Epidermal melanocyte (primary cell): ENCODE measurements at regions not wholly inside any gene's neighbourhood (a gene's known extent, or its start where the extent isn't known, plus 50 kb on each side); places are given as distances from the start of the nearest gene placed in this dataset.
"Not testable (repeated sequence)": the region's sequence is repeated elsewhere in the genome, so short reads cannot be mapped to it uniquely, and the experiment has no call there.

ENCODE experiments used
- DNase-seq: peaks from one replicate; pipeline ENCODE4 v3.0.0; 2011; ENCODE audit warnings: low spot score; ENCODE audit not compliant: insufficient read length

- DNase-seq: no peak
These were observed 104.9 kb downstream of the CDC7 start for GRCh38 chr1:91605566-91605965.

GRCh38 chr1:91606546-91607078, 106.0 kb downstream of the CDC7 start:
- no peak for DNase-seq

GRCh38 chr1:91607686-91608085, 107.0 kb downstream of the CDC7 start:
- not testable (repeated sequence) for DNase-seq

- DNase-seq: no peak
These were observed 108.2 kb downstream of the CDC7 start for GRCh38 chr1:91608876-91609275.

- DNase-seq: no peak
These were observed 108.9 kb downstream of the CDC7 start for GRCh38 chr1:91609551-91609950.

- DNase-seq: no peak
These were observed 109.5 kb downstream of the CDC7 start for GRCh38 chr1:91610102-91610501.

GRCh38 chr1:91610789-91611188, 110.1 kb downstream of the CDC7 start:
- no peak for DNase-seq

GRCh38 chr1:91611483-91611917, 110.8 kb downstream of the CDC7 start:
- DNase-seq: no peak

GRCh38 chr1:91613595-91613994, 112.9 kb downstream of the CDC7 start:
- no peak for DNase-seq

- DNase-seq: no peak
These were observed 116.1 kb downstream of the CDC7 start for GRCh38 chr1:91616712-91617111.

- no peak for DNase-seq
These were observed 116.7 kb downstream of the CDC7 start for GRCh38 chr1:91617285-91617765.

GRCh38 chr1:91619881-91620280, 119.2 kb downstream of the CDC7 start:
- DNase-seq: no peak

GRCh38 chr1:91621360-91621759, 120.7 kb downstream of the CDC7 start:
- DNase-seq: no peak

- DNase-seq: no peak
These were observed 121.3 kb downstream of the CDC7 start for GRCh38 chr1:91621907-91622306.

- no peak for DNase-seq
These were observed 122.0 kb downstream of the CDC7 start for GRCh38 chr1:91622616-91623015.

GRCh38 chr1:91623020-91623419, 122.4 kb downstream of the CDC7 start:
- no peak for DNase-seq

- no peak for DNase-seq
These were observed 123.7 kb downstream of the CDC7 start for GRCh38 chr1:91624331-91624730.
